Upper lobe of left lung (tissue), 6 donors: ENCODE measurements at regions not wholly inside any gene's neighbourhood (a gene's known extent, or its start where the extent isn't known, plus 50 kb on each side); places are given as distances from the start of the nearest gene placed in this dataset.

Source experiments
- ATAC-seq, 2 donors: fragments of 200-7000 bp; cut with Tn5 transposase; one replicate each; pipeline ENCODE4 v1.9.1; 2022; ENCODE audit warnings: mild to moderate bottlenecking in 2 of 2, moderate library complexity in 2 of 2; ENCODE audit not compliant: low FRiP score in 2 of 2
- DNase-seq, 2 donors: peaks; one replicate each; pipeline ENCODE4 v3.0.0-alpha.2; 2019 to 2020
- H3K27ac ChIP-seq, 4 donors: fragments of 200-600 bp; sonication (generic); one replicate each; pipeline ENCODE4 v1.5.1; 2016 to 2019
- H3K27me3 ChIP-seq, 4 donors: fragments of 200-600 bp; sonication (generic); one replicate each; pipeline ENCODE4 v1.5.1; 2017 to 2019
- H3K36me3 ChIP-seq, 4 donors: fragments of 200-600 bp; sonication (generic); one replicate each; pipeline ENCODE4 v1.5.1; 2016 to 2019
- H3K4me1 ChIP-seq, 4 donors: fragments of 200-600 bp; sonication (generic); one replicate each; pipeline ENCODE4 v1.5.1; 2018 to 2019
- H3K4me3 ChIP-seq, 4 donors: fragments of 200-600 bp; sonication (generic); one replicate each; pipeline ENCODE4 v1.5.1; 2017 to 2019; ENCODE audit warnings: mild to moderate bottlenecking in 2 of 4, moderate library complexity in 1 of 4
- H3K9me3 ChIP-seq, 4 donors: fragments of 200-600 bp; sonication (generic); one replicate each; pipeline ENCODE4 v1.5.1; 2018 to 2019
- CTCF ChIP-seq, 6 experiments: fragments of 450-650 bp in 4 of 6; fragments of 200-600 bp in 2 of 6; sonication (generic) in 2 of 6; IDR thresholded peaks; one replicate each; pipeline ENCODE4 v1.5.1; 2016 to 2019; ENCODE audit warnings: antibody characterized with exemption in 6 of 6
- EP300 ChIP-seq, 4 donors: sonication (generic); formaldehyde crosslinking; IDR thresholded peaks; one replicate each; pipeline ENCODE4 v1.5.1; 2017; ENCODE audit warnings: antibody characterized with exemption in 4 of 4, control low read depth in 2 of 4
- POLR2A ChIP-seq, 4 donors: fragments of 450-650 bp; IDR thresholded peaks; one replicate each; pipeline ENCODE4 v1.5.1; 2016 to 2017; ENCODE audit warnings: antibody characterized with exemption in 4 of 4, mild to moderate bottlenecking in 2 of 4
- POLR2AphosphoS5 ChIP-seq, 2 donors: sonication (generic); formaldehyde crosslinking; IDR thresholded peaks; one replicate each; pipeline ENCODE4 v1.5.1; 2017; ENCODE audit warnings: antibody characterized with exemption in 2 of 2
- WGBS, 2 donors: methylation state at CpG; one replicate each; pipeline ENCODE4 v1.1.5; 2017 to 2018; 5-methylcytosine and 5-hydroxymethylcytosine counted together
- donor health status: DM: no; HTN: no; CAD: no; lungs with moderate emphysema.
- donor health status: DM: no; HTN: yes; CAD: no; lungs with severe emphysema.

- no peaks in the 10 kb centered on the region for H3K4me1 ChIP-seq
- no peaks in the 10 kb centered on the region for H3K27me3 ChIP-seq
- H3K9me3 ChIP-seq: peaks cover 0 to 15% (median 8%) of the 10 kb centered on the region in 4 donors
- H3K4me3 ChIP-seq: no peak overlapping the region
- no peak for TF ChIP-seq EP300 (IDR thresholded peaks at IDR 0.05)
- WGBS, 2 donors: 57 to 92% methylated on average over 1 to 7 of the region's 7 CpGs
- H3K27ac ChIP-seq: no peak overlapping the region
- DNase-seq: no peak
- ATAC-seq: no peak
- H3K36me3 ChIP-seq: no peaks in the 10 kb centered on the region
Observed at GRCh38 chr11:70616317-70616716, 218.0 kb downstream of the CTTN start.

GRCh38 chr11:70616938-70617654 lies 218.8 kb downstream of the CTTN start:
- no peak overlapping the region for H3K27ac ChIP-seq
- peaks cover 0 to 15% (median 8%) of the 10 kb centered on the region in 4 donors for H3K9me3 ChIP-seq
- no peaks in the 10 kb centered on the region for H3K4me1 ChIP-seq
- WGBS, 2 donors: 71 to 76% methylated on average over 12 of the region's 12 CpGs
- TF ChIP-seq EP300 (IDR thresholded peaks at IDR 0.05): no peak
- H3K36me3 ChIP-seq: no peaks in the 10 kb centered on the region
- ATAC-seq (no peak), DNase-seq (no peak)
- H3K4me3 ChIP-seq: no peak overlapping the region
- no peaks in the 10 kb centered on the region for H3K27me3 ChIP-seq

- Histone ChIP-seq H3K4me3 (no peak overlapping the region), H3K36me3 (no peaks in the 10 kb centered on the region), H3K27ac (no peak overlapping the region), H3K27me3 (no peaks in the 10 kb centered on the region), H3K9me3 (peaks cover 0 to 15% (median 8%) of the 10 kb centered on the region in 4 donors), H3K4me1 (no peaks in the 10 kb centered on the region)
- WGBS, 2 donors: 94 to 99% methylated on average over 20 to 22 of the region's 22 CpGs
- DNase-seq (no peak), ATAC-seq (no peak)
- TF ChIP-seq CTCF (IDR thresholded peaks at IDR 0.05) (no peak), EP300 (IDR thresholded peaks at IDR 0.05) (no peak), POLR2AphosphoS5 (IDR thresholded peaks at IDR 0.05) (no peak), POLR2A (IDR thresholded peaks at IDR 0.05) (no peak)
Observed at GRCh38 chr11:70618431-70619101, 220.2 kb downstream of the CTTN start.

DNA sequence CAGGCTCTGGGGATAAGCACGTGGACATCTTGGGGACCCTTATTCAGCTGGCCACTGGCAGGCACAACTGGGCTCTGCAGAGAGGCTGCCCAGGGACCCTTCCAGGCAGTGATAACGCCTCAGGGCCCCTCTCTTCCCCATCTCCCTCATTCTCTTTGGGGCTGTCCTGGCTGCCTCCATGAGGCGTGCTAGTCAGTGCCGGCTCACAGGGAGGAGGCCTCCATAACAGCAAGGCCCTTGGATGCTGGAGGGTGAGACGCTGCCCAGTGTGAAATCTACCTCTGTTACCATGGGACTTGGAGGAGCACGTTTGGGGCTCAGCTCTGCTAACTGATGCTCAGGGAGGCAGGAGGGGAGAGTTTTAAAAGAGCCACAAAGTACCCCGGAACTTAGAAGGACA lies 221.3 kb downstream of the CTTN start:
- Histone ChIP-seq H3K27ac (no peak overlapping the region), H3K36me3 (no peaks in the 10 kb centered on the region), H3K9me3 (peaks cover 0 to 12% (median 7%) of the 10 kb centered on the region in 4 donors), H3K4me1 (no peaks in the 10 kb centered on the region), H3K27me3 (no peaks in the 10 kb centered on the region), H3K4me3 (no peak overlapping the region)
- ATAC-seq (no peak), DNase-seq (no peak)
- TF ChIP-seq EP300 (IDR thresholded peaks at IDR 0.05): no peak
- no peak for TF ChIP-seq POLR2A (IDR thresholded peaks at IDR 0.05)
- TF ChIP-seq CTCF (IDR thresholded peaks at IDR 0.05): no peak
- no peak for TF ChIP-seq POLR2AphosphoS5 (IDR thresholded peaks at IDR 0.05)
- 84 to 91% methylated on average over 4 to 7 of the region's 7 CpGs for WGBS, 2 donors

DNA sequence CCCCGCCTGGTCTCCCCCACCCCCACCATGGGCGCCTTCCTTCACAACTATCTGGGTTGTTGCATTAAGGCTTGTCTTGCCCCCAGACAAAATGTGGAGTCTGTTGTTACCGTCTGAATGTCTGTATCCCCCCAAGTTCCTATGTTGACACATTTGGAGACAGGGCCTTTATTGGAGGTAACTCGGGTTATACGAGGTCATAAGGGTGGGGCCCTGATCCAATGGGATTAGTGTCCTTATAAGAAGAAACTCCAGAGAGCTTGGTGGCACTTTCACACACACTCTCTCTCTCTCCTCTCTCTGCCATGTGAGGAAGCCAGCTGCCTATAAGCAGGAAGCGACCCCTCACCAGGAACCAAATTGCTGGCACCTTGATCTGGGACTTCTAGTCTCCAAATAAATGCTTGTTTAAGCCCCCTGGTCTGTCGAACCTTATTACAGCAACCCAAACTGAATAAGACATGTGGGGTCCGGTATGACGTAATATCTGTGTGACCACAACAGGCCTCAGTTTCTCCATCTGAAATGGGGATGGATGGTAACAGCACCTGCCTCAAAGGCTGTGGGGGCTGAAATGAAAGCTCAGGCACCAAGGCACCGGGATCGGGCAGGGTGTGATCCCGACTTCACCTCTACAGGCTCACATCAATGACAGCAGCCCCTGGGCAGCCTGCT lies 222.3 kb downstream of the CTTN start:
- H3K4me1 ChIP-seq: no peaks in the 10 kb centered on the region
- ATAC-seq (no peak), DNase-seq (no peak)
- H3K4me3 ChIP-seq: no peak overlapping the region
- no peaks in the 10 kb centered on the region for H3K36me3 ChIP-seq
- peaks cover 0 to 3% (median 1%) of the 10 kb centered on the region in 4 donors for H3K9me3 ChIP-seq
- H3K27me3 ChIP-seq: no peaks in the 10 kb centered on the region
- no peak overlapping the region for H3K27ac ChIP-seq
- 93 to 94% methylated on average over 9 to 12 of the region's 12 CpGs for WGBS, 2 donors
- TF ChIP-seq CTCF (IDR thresholded peaks at IDR 0.05) (no peak), POLR2A (IDR thresholded peaks at IDR 0.05) (no peak)
